ENCODE measurements at regions not wholly inside any gene's neighbourhood (a gene's known extent, or its start where the extent isn't known, plus 50 kb on each side); places are given as distances from the start of the nearest gene placed in this dataset.

- TF ChIP-seq ZC3H10 (CRISPR knock-in tag; IDR thresholded peaks at IDR 0.05) (no peak), OSR1 (CRISPR knock-in tag; IDR thresholded peaks at IDR 0.05) (no peak), PPARA (CRISPR knock-in tag; IDR thresholded peaks at IDR 0.05; ENCODE audit: borderline replicate concordance) (no peak), ESRRG (CRISPR knock-in tag; IDR thresholded peaks at IDR 0.05) (no peak)
Measured at GRCh38 chr17:53499277-53499676, 323.4 kb upstream of the KIF2B start (continued).

- no peak for ATAC-seq
- TF ChIP-seq CSRNP3 (CRISPR knock-in tag; IDR thresholded peaks at IDR 0.05) (no peak), ZNF8 (CRISPR knock-in tag; IDR thresholded peaks at IDR 0.05) (no peak), PATZ1 (CRISPR knock-in tag; IDR thresholded peaks at IDR 0.05; ENCODE audit: borderline replicate concordance) (no peak), ZC3H10 (CRISPR knock-in tag; IDR thresholded peaks at IDR 0.05) (no peak), BACH2 (CRISPR knock-in tag; IDR thresholded peaks at IDR 0.05; ENCODE audit: borderline replicate concordance) (no peak), ZNF565 (CRISPR knock-in tag; conservative IDR thresholded peaks at IDR 0.05; ENCODE audit: low read depth) (no peak), SNAI2 (CRISPR knock-in tag; IDR thresholded peaks at IDR 0.05) (no peak), CREB5 (CRISPR knock-in tag; IDR thresholded peaks at IDR 0.05; ENCODE audit: low read depth) (no peak), TOX (CRISPR knock-in tag; IDR thresholded peaks at IDR 0.05; ENCODE audit: borderline replicate concordance) (no peak), TCF4 (CRISPR knock-in tag; IDR thresholded peaks at IDR 0.05; ENCODE audit: borderline replicate concordance) (no peak)
Measured at GRCh38 chr17:53496356-53496755, 326.4 kb upstream of the KIF2B start.

GRCh38 chr17:53492532-53492931 lies 330.2 kb upstream of the KIF2B start:
- ATAC-seq: no peak
- no peak for TF ChIP-seq ZNF565 (CRISPR knock-in tag; conservative IDR thresholded peaks at IDR 0.05; ENCODE audit: low read depth)
- TF ChIP-seq ZNF8 (CRISPR knock-in tag; IDR thresholded peaks at IDR 0.05): no peak
- no peak for TF ChIP-seq ZFP30 (CRISPR knock-in tag; IDR thresholded peaks at IDR 0.05)
- no peak for TF ChIP-seq GLIS3 (CRISPR knock-in tag; IDR thresholded peaks at IDR 0.05)
- TF ChIP-seq ARNTL (CRISPR knock-in tag; IDR thresholded peaks at IDR 0.05; ENCODE audit: borderline replicate concordance, low read depth): no peak
- no peak for TF ChIP-seq SNAI2 (CRISPR knock-in tag; IDR thresholded peaks at IDR 0.05)
- no peak for TF ChIP-seq ZNF70 (CRISPR knock-in tag; IDR thresholded peaks at IDR 0.05)
- no peak for TF ChIP-seq PPARA (CRISPR knock-in tag; IDR thresholded peaks at IDR 0.05; ENCODE audit: borderline replicate concordance)
- TF ChIP-seq RARB (CRISPR knock-in tag; IDR thresholded peaks at IDR 0.05): no peak
- TF ChIP-seq CREB5 (CRISPR knock-in tag; IDR thresholded peaks at IDR 0.05; ENCODE audit: low read depth): no peak
- TF ChIP-seq TOX (CRISPR knock-in tag; IDR thresholded peaks at IDR 0.05; ENCODE audit: borderline replicate concordance): no peak
- TF ChIP-seq ZC3H10 (CRISPR knock-in tag; IDR thresholded peaks at IDR 0.05): no peak
- TF ChIP-seq POU6F1 (CRISPR knock-in tag; IDR thresholded peaks at IDR 0.05; ENCODE audit: borderline replicate concordance, low read depth): no peak

- ATAC-seq: no peak
- TF ChIP-seq ARNTL (CRISPR knock-in tag; IDR thresholded peaks at IDR 0.05; ENCODE audit: borderline replicate concordance, low read depth): no peak
- TF ChIP-seq CSDC2 (CRISPR knock-in tag; IDR thresholded peaks at IDR 0.05): no peak
- no peak for TF ChIP-seq PATZ1 (CRISPR knock-in tag; IDR thresholded peaks at IDR 0.05; ENCODE audit: borderline replicate concordance)
- no peak for TF ChIP-seq TOX (CRISPR knock-in tag; IDR thresholded peaks at IDR 0.05; ENCODE audit: borderline replicate concordance)
- TF ChIP-seq ESRRG (CRISPR knock-in tag; IDR thresholded peaks at IDR 0.05): no peak
- no peak for TF ChIP-seq TSHZ2 (CRISPR knock-in tag; IDR thresholded peaks at IDR 0.05)
- no peak for TF ChIP-seq ISL1 (CRISPR knock-in tag; IDR thresholded peaks at IDR 0.05)
- no peak for TF ChIP-seq GLIS3 (CRISPR knock-in tag; IDR thresholded peaks at IDR 0.05)
- no peak for TF ChIP-seq ZNF70 (CRISPR knock-in tag; IDR thresholded peaks at IDR 0.05)
- TF ChIP-seq ZC3H10 (CRISPR knock-in tag; IDR thresholded peaks at IDR 0.05): no peak
- no peak for TF ChIP-seq RARB (CRISPR knock-in tag; IDR thresholded peaks at IDR 0.05)
Measured at GRCh38 chr17:53490447-53490968, 332.2 kb upstream of the KIF2B start.

All from SK-N-SH treated with all-trans-retinoic acid at 6 μM for 48 hours (cell line).